HG03064 (cell line): ENCODE measurements at regions not wholly inside any gene's neighbourhood (a gene's known extent, or its start where the extent isn't known, plus 50 kb on each side); places are given as distances from the start of the nearest gene placed in this dataset.

Experiments used
- ATAC-seq: cut with Tn5 transposase; IDR thresholded peaks from one replicate; pipeline ENCODE4 v1.9.1; 2021; ENCODE audit warnings: low read depth; ENCODE audit not compliant: unreplicated experiment

DNA sequence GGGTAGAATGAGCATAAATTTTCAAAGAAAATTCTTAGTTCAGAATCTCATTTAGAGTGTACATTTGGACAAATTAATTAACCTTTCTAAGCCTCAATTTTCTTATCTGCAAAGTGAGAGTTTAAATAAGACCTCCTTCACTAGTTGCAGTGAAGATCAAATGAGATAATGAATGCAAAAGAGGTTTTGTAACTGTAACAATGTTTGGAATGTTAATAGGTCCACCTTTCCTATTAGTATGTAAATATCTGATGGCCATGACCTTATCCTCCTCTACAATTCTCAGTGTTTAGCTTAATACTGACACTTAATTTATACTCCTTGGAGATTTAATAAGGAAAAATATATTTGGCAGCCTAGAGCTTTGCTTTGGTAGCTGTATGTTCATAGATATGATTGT, 138.8 kb downstream of the GABRG1 start:
- ATAC-seq: no peak

GRCh38 chr4:45971108-45971507, 152.7 kb downstream of the GABRG1 start:
- no peak for ATAC-seq

DNA sequence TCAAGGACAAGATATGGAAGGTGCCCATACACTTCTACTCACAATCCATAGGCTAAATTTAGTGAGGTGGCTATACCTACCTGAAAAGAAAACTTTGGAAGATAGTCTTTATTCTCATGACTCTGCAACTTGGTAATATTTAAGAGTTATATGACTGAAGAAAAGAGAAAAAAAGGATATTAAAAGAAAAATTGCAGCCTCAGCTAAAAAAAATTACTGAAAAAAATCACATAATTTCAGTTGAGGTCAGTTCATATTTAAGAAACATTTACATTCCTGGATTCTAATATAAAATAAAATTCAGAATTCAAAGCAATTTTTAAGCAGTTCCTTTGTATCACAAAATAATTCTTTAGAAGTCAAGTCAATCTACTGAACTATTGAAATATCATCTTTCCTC, 166.5 kb downstream of the GABRG1 start:
- no peak for ATAC-seq

DNA sequence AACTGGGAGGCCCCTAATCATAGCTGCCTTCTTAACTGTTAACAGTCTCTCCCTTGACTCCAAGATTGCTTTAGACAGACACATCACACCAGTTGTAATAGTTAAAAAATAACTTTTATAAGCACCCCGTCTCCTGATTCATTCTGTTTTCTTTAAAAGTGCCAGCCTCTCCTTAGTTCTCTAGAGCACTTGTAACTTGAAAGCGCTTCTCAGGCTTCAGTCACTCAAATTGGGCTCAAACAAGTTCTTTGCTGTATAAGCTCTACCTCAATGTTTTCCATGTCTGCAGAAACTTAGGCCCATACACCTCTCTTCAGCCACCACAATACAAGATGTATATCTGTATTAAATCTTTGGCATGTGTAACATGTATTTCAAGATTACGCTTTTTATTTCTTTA, 169.6 kb downstream of the GABRG1 start:
- no peak for ATAC-seq

DNA sequence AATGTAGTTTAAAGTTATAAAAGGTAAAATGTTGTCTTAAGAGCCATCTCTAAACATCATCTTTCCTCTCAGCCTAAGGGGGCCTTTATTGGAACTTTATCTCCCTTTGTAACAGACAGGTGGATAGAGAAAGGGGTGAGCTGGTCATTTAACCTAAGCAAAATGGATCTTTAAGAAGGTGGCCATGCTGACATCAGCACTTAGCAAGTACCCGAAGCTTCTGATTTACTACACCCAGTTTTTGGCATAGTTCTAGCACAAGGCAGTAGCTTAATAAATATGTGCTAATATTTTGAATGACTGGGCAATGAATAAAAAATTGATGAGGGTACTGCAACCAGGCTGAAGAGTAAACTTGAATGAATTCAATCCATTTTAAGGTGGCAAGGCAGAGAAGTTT, 172.7 kb downstream of the GABRG1 start:
- no peak for ATAC-seq

- no peak for ATAC-seq
These were observed 177.2 kb downstream of the GABRG1 start for GRCh38 chr4:45946699-45947098.

- ATAC-seq: no peak
These were observed 179.9 kb downstream of the GABRG1 start for GRCh38 chr4:45944000-45944399.

- no peak for ATAC-seq
These were observed 184.8 kb downstream of the GABRG1 start for GRCh38 chr4:45939056-45939455.

DNA sequence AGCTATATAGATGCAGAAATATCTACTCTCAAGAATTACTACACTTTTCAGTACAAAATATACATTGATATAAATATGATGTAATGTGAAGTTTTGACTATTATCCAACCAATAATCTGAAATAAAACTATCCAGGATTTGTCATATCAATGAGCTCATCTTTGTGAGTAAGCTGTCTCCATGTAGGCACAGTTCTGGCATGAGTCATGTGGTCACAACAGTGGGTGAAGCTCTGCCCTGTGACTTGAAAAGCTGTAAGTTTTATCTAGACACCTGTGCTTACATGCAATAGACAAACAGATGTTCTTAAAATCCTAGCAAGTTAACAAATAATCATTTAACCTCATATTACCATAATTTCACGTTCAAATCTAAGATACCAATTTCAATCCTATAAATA, 192.7 kb downstream of the GABRG1 start:
- ATAC-seq: no peak

- no peak for ATAC-seq
These were observed 196.2 kb downstream of the GABRG1 start for GRCh38 chr4:45927641-45928040.

GRCh38 chr4:45925809-45926208, 198.0 kb downstream of the GABRG1 start:
- no peak for ATAC-seq

- ATAC-seq: no peak
These were observed 203.0 kb downstream of the GABRG1 start for GRCh38 chr4:45920861-45921260.

GRCh38 chr4:45910511-45910910, 213.3 kb downstream of the GABRG1 start:
- no peak for ATAC-seq

DNA sequence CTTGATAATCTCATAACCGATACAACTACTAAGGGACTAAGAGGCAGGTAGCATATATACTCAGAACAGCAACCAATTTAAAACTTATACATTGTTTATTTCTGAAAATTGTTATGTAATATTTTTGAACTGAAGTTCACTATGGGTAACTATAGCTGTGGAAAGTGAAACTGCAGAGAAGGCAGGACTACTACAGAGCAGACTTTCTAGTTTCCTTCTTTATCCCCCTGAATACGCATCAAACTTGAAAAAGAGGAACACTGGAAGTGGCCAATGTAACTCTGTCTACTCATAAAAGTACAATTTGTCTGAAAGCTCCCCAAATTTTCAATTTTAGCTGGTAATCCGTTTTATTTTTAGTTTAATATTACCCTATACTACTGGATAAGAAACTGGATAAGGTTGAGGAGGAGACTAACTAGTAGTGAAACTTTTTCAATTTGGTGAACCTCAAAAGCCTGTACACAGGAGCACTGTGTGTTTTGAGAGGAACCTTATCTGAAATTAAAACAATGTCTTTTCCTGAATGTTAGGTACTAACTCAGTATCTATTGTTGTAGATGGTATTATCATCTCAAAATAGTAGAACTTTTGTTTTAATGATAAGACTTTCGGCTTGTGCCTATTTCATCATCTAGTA, 225.8 kb downstream of the GABRG1 start:
- no peak for ATAC-seq

- ATAC-seq: no peak
These were observed 240.4 kb downstream of the GABRG1 start for GRCh38 chr4:45883421-45883820.

- no peak for ATAC-seq
These were observed 247.5 kb downstream of the GABRG1 start for GRCh38 chr4:45876235-45876890.

DNA sequence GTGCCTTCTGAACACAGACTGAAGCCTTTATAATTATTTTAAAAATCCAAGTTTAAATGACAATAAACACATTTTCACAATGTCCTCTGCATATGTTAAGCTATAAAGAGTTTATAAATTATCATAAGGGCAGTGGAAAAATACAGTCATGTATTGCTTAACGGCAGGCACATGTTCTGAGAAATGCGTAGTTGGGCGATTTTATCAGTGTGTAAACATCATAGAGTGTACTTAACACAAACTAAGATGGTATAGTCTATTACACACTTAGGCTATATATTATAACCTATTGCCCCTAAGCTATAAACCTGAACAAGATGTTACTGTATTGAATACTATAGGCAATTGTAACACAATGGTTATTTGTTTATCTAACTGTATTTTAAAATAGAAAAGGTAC, 254.7 kb downstream of the GABRG1 start:
- ATAC-seq: no peak

DNA sequence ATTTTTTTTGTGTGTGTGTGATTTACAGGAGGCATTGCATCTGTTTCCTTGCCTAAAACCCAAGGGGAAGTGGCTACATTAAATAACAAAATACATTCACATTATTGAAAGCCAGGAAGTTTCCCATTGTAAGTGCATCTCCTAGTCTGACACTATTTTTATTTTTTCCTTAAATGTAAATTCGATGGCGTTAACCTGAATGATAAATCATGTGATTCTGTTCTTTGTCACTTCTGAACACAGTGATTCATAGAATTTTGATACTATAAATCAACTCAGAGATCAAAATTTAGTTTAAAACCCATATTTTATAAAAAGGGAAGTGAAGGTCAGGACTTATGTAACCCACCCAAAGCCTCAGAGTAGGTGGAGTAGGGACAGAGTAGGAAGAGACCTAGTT, 258.1 kb downstream of the GABRG1 start:
- ATAC-seq: no peak

DNA sequence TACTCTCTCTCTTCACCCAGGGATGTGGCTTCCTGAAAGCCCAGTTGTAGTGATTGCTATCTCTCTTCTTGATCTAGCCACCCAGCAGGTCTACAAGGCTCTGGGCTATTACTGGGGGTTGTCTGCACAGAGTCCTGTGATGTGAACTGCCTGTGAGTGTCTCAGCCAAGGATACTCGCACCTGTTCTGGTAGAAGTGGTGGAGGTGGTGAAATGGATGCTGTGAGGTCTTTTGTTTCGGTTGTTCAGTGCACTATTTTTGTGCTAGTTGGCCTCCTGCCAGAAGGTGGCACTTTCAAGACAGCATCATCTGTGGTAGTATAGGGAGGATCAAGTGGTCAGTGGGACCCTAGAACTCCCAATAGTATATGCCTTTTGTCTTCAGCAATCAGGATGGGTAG, 268.0 kb downstream of the GABRG1 start:
- no peak for ATAC-seq

- no peak for ATAC-seq
These were observed 277.8 kb downstream of the GABRG1 start for GRCh38 chr4:45846016-45846415.

DNA sequence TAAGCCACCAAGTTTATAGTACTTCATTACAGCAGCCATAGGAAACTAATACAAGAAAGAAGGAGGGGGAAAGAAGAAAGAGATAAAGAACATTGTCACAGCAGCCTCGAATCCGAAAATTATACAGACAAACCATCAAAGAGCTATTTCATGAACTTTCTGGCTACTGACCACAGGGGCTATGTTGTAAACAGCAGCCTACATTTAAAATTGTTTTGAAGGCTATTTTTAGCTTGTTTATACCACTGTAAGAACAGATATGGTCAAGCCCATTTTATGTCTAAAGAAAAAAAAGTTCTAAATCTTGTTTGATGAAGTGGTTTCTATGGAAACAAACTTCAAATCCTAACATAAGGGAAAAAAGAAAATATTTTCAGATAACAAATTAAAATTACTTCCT, 282.1 kb downstream of the GABRG1 start:
- no peak for ATAC-seq

- ATAC-seq: no peak
These were observed 292.2 kb downstream of the GABRG1 start for GRCh38 chr4:45831692-45832091.

GRCh38 chr4:45803994-45804393, 319.9 kb downstream of the GABRG1 start:
- ATAC-seq: no peak
